NOMO-1 (cell line): ENCODE measurements at regions not wholly inside any gene's neighbourhood (a gene's known extent, or its start where the extent isn't known, plus 50 kb on each side); places are given as distances from the start of the nearest gene placed in this dataset.
"Not testable (repeated sequence)": the region's sequence is repeated elsewhere in the genome, so short reads cannot be mapped to it uniquely, and the experiment has no call there.

Experiments
- DNase-seq, 2 experiments: peaks; one replicate each; lab custom pipeline; 2025; ENCODE audit not compliant: unreplicated experiment in 2 of 2; lab: John Stamatoyannopoulos, UW

- DNase-seq: no peak
Measured at GRCh38 chr1:213324859-213325258, 273.8 kb downstream of the RPS6KC1 start.

- DNase-seq: no peak
Measured at GRCh38 chr1:213325482-213325881, 274.4 kb downstream of the RPS6KC1 start.

- DNase-seq: no peak
Measured at GRCh38 chr1:213326281-213327016, 275.4 kb downstream of the RPS6KC1 start.

- DNase-seq: peak; percentile 62 to 75
Measured at GRCh38 chr1:213327017-213327667, 276.1 kb downstream of the RPS6KC1 start.

GRCh38 chr1:213329406-213330008 is 278.5 kb downstream of the RPS6KC1 start:
- DNase-seq: no peak

GRCh38 chr1:213330281-213330680 is 279.2 kb downstream of the RPS6KC1 start:
- DNase-seq: peak; percentile 56

- no peak for DNase-seq
Measured at GRCh38 chr1:213331631-213332175, 280.7 kb downstream of the RPS6KC1 start.

GRCh38 chr1:213332491-213332890 is 281.4 kb downstream of the RPS6KC1 start:
- no peak for DNase-seq

- DNase-seq: no peak
Measured at GRCh38 chr1:213333121-213333520, 282.1 kb downstream of the RPS6KC1 start.

- no peak for DNase-seq
Measured at GRCh38 chr1:213335084-213335483, 284.0 kb downstream of the RPS6KC1 start.

GRCh38 chr1:213337025-213337678 is 286.1 kb downstream of the RPS6KC1 start:
- no peak for DNase-seq

GRCh38 chr1:213340593-213340992 is 289.6 kb downstream of the RPS6KC1 start:
- no peak for DNase-seq

- no peak for DNase-seq
Measured at GRCh38 chr1:213345621-213346020, 294.6 kb downstream of the RPS6KC1 start.

- no peak for DNase-seq
Measured at GRCh38 chr1:213357403-213357802, 306.4 kb downstream of the RPS6KC1 start.

GRCh38 chr1:213358368-213358767 is 307.3 kb downstream of the RPS6KC1 start:
- DNase-seq: not testable (repeated sequence)

- DNase-seq: no peak
Measured at GRCh38 chr1:213362598-213362997, 311.6 kb downstream of the RPS6KC1 start.

GRCh38 chr1:213366141-213366831 is 315.2 kb downstream of the RPS6KC1 start:
- no peak for DNase-seq

GRCh38 chr1:213369465-213369864 is 318.4 kb downstream of the RPS6KC1 start:
- no peak for DNase-seq

- DNase-seq: no peak
Measured at GRCh38 chr1:213370523-213370922, 319.5 kb downstream of the RPS6KC1 start.

GRCh38 chr1:213371525-213371846 is 320.4 kb downstream of the RPS6KC1 start:
- DNase-seq: no peak
